ENCODE measurements at regions not wholly inside any gene's neighbourhood (a gene's known extent, or its start where the extent isn't known, plus 50 kb on each side); places are given as distances from the start of the nearest gene placed in this dataset.
A peak's percentile ranks its signal among the peaks of the same experiment; 100 is the strongest.

GRCh38 chr4:19829101-19829500 is 422.6 kb upstream of the SLIT2 start:
- WGBS, 5 donors = 85 to 97% (median 94%) methylated on average over 4 of the region's 4 CpGs
- intact Hi-C loops (cut with DNase I; ENCODE audit: low total_unique reads) = no loop called here
- no peak for DNase-seq
- Histone ChIP-seq H3K36me3 (no peaks in the 10 kb centered on the region), H3K4me1 (no peaks in the 10 kb centered on the region), H3K27ac (no peak overlapping the region), H3K4me3 (no peak overlapping the region), H3K9me3 (no peaks in the 10 kb centered on the region), H3K27me3 (no peaks in the 10 kb centered on the region)
- TF ChIP-seq POLR2AphosphoS5 (IDR thresholded peaks at IDR 0.05) = no peak
- TF ChIP-seq EP300 (IDR thresholded peaks at IDR 0.05) = no peak
- TF ChIP-seq, protein P1, sequence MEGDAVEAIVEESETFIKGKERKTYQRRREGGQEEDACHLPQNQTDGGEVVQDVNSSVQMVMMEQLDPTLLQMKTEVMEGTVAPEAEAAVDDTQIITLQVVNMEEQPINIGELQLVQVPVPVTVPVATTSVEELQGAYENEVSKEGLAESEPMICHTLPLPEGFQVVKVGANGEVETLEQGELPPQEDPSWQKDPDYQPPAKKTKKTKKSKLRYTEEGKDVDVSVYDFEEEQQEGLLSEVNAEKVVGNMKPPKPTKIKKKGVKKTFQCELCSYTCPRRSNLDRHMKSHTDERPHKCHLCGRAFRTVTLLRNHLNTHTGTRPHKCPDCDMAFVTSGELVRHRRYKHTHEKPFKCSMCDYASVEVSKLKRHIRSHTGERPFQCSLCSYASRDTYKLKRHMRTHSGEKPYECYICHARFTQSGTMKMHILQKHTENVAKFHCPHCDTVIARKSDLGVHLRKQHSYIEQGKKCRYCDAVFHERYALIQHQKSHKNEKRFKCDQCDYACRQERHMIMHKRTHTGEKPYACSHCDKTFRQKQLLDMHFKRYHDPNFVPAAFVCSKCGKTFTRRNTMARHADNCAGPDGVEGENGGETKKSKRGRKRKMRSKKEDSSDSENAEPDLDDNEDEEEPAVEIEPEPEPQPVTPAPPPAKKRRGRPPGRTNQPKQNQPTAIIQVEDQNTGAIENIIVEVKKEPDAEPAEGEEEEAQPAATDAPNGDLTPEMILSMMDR (IDR thresholded peaks at IDR 0.05) = no peak
- no peak for TF ChIP-seq POLR2A (IDR thresholded peaks at IDR 0.05)

- Histone ChIP-seq H3K27ac (no peak overlapping the region), H3K4me3 (no peak overlapping the region), H3K36me3 (no peaks in the 10 kb centered on the region), H3K4me1 (no peaks in the 10 kb centered on the region), H3K9me3 (no peaks in the 10 kb centered on the region), H3K27me3 (no peaks in the 10 kb centered on the region)
- DNase-seq = peak in 1 of 2 donors; percentile 9
- no peak for TF ChIP-seq POLR2AphosphoS5 (IDR thresholded peaks at IDR 0.05)
- TF ChIP-seq EP300 (IDR thresholded peaks at IDR 0.05) = no peak
- TF ChIP-seq, protein P1 (IDR thresholded peaks at IDR 0.05) = no peak
- TF ChIP-seq POLR2A (IDR thresholded peaks at IDR 0.05) = no peak
- 28 to 43% (median 33%) methylated on average over 3 of the region's 3 CpGs for whole genome bisulfite sequencing, 5 donors
- intact Hi-C loops (cut with DNase I; ENCODE audit: low total_unique reads) = no loop called here
Observed at GRCh38 chr4:19823781-19824180, 427.9 kb upstream of the SLIT2 start.

DNA sequence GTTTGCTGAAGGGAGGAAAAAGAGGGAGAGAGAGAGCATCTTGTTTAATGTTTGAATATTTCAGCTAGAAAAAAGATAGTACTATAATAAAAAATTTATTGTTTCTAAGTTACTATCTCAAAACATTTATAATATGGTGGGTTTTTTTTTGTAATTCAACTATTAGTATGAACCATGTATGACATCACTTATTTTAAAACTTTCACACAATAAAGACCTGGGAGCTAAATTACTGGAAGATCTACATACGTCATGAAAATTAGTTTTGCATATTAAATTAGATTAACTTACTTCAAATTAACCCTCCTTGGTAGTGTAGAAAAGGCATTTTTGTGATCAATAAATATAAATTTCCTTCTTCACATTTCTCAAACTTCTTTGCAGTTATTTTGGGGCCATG is 432.0 kb upstream of the SLIT2 start:
- no peaks in the 10 kb centered on the region for H3K27me3 ChIP-seq
- TF ChIP-seq EP300 (IDR thresholded peaks at IDR 0.05) (no peak), POLR2AphosphoS5 (IDR thresholded peaks at IDR 0.05) (no peak), POLR2A (IDR thresholded peaks at IDR 0.05) (no peak)
- TF ChIP-seq, protein P1 (IDR thresholded peaks at IDR 0.05) = no peak
- no peak for DNase-seq
- intact Hi-C loops (cut with DNase I; ENCODE audit: low total_unique reads) = no loop called here
- H3K4me1 ChIP-seq = no peaks in the 10 kb centered on the region
- H3K9me3 ChIP-seq = no peaks in the 10 kb centered on the region
- H3K4me3 ChIP-seq = no peak overlapping the region
- no peak overlapping the region for H3K27ac ChIP-seq
- no peaks in the 10 kb centered on the region for H3K36me3 ChIP-seq
- WGBS, 5 donors = 84 to 93% (median 85%) methylated on average over 1 of the region's 1 CpG

DNA sequence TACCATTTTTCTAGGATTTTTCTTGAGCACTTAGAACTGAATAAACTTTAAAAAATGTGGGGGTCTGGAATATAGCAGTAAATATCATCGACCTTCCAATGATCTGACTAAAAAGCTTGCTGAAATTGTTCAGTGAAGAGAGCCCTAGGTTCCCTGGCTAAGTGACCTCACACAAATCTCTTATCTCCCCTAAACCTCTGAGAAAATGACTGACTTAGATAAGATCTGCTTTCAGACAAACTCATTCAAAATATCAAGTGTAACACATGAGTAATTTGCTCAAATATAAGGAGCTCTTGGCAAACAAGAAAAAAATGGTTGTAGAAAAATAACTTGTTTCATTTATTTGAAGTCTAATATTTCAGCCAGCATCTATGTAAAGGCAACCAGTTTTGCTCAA is 441.7 kb upstream of the SLIT2 start:
- Histone ChIP-seq H3K9me3 (no peaks in the 10 kb centered on the region), H3K27me3 (no peaks in the 10 kb centered on the region), H3K36me3 (no peaks in the 10 kb centered on the region), H3K4me3 (no peak overlapping the region), H3K4me1 (no peaks in the 10 kb centered on the region), H3K27ac (no peak overlapping the region)
- TF ChIP-seq POLR2AphosphoS5 (IDR thresholded peaks at IDR 0.05) = no peak
- no peak for TF ChIP-seq POLR2A (IDR thresholded peaks at IDR 0.05)
- TF ChIP-seq, protein P1 (IDR thresholded peaks at IDR 0.05) = no peak
- no peak for TF ChIP-seq EP300 (IDR thresholded peaks at IDR 0.05)
- intact Hi-C loops (cut with DNase I; ENCODE audit: low total_unique reads) = no loop called here
- no peak for DNase-seq
- WGBS, 5 donors = 34 to 51% (median 50%) methylated on average over 1 of the region's 1 CpG
